H1 (cell line): ENCODE measurements at regions not wholly inside any gene's neighbourhood (a gene's known extent, or its start where the extent isn't known, plus 50 kb on each side); places are given as distances from the start of the nearest gene placed in this dataset.

ENCODE experiments used
- CTCF ChIA-PET: fragments of 300-600 bp; sonication (Branson Sonifier 250); formaldehyde crosslinking; loops from one replicate; lab custom pipeline; 2021; ENCODE audit not compliant: partially characterized antibody; lab: Charles Lee
- POLR2A ChIA-PET: fragments of 300-600 bp; sonication (Branson Sonifier 250); formaldehyde crosslinking; loops from one replicate; lab custom pipeline; 2021; ENCODE audit warnings: inconsistent platforms; ENCODE audit not compliant: partially characterized antibody; lab: Charles Lee
- DNase-seq, 2 experiments: peaks; one replicate each; pipeline versions ENCODE4 v3.0.0 to v3.0.0-alpha.2; 2010 to 2022; ENCODE audit warnings: low spot score in 2 of 2, low read depth in 1 of 2, mixed read lengths in 1 of 2
- FAIRE-seq: peaks from 2 replicates; lab custom pipeline; 2011; peaks lifted over from hg19 to GRCh38; lab: Jason Lieb, UNC
- H2AFZ ChIP-seq: 2 replicates; pipeline ENCODE4 v1.8.1; 2012; ENCODE audit warnings: low read length, inconsistent platforms
- H2AK5ac ChIP-seq: 2 replicates; pipeline ENCODE4 v1.6.1; 2013; ENCODE audit warnings: low read depth, low read length
- H2BK120ac ChIP-seq: replicated peaks from 2 replicates; pipeline ENCODE3; 2013; ENCODE audit warnings: low read depth, low read length, inconsistent platforms
- H2BK12ac ChIP-seq: 2 replicates; pipeline ENCODE4 v1.6.1; 2013; ENCODE audit warnings: low read depth, low read length
- H2BK15ac ChIP-seq: 2 replicates; pipeline ENCODE4 v1.6.1; 2013; ENCODE audit warnings: low read length
- H2BK20ac ChIP-seq: 2 replicates; pipeline ENCODE4 v1.6.1; 2013; ENCODE audit warnings: low read length
- H2BK5ac ChIP-seq: 2 replicates; pipeline ENCODE4 v1.6.1; 2013; ENCODE audit warnings: low read depth, low read length
- H3K14ac ChIP-seq: 2 replicates; pipeline ENCODE4 v1.6.1; 2013; ENCODE audit warnings: inconsistent platforms; ENCODE audit not compliant: insufficient read length
- H3K18ac ChIP-seq: 2 replicates; pipeline ENCODE4 v1.6.1; 2013; ENCODE audit warnings: low read length; ENCODE audit errors: extremely low read depth
- H3K23ac ChIP-seq: 2 replicates; pipeline ENCODE4 v1.6.1; 2013; ENCODE audit warnings: inconsistent platforms; ENCODE audit not compliant: insufficient read length
- H3K23me2 ChIP-seq: 2 replicates; pipeline ENCODE4 v1.6.1; 2013; ENCODE audit warnings: low read depth, low read length
- H3K27ac ChIP-seq: 2 replicates; pipeline ENCODE4 v1.6.1; 2011; ENCODE audit warnings: low read depth, low read length, inconsistent platforms
- H3K27me3 ChIP-seq, 4 experiments: replicated peaks in 1 of 4; 1 replicate in 1 of 4; 2 replicates in 3 of 4; pipeline versions ENCODE4 v1.6.1 to v1.8.1; 2011 to 2013; ENCODE audit warnings: low read length in 3 of 4, mild to moderate bottlenecking in 3 of 4, inconsistent platforms in 2 of 4, mixed read lengths in 2 of 4, moderate library complexity in 1 of 4; ENCODE audit not compliant: control insufficient read depth in 3 of 4, insufficient read depth in 3 of 4; ENCODE audit errors: extremely low read depth in 1 of 4
- H3K36me3 ChIP-seq, 4 experiments: 2 replicates each; pipeline versions ENCODE4 v1.6.1 to v1.8.1; 2011 to 2013; ENCODE audit warnings: mild to moderate bottlenecking in 4 of 4, low read length in 3 of 4, moderate library complexity in 2 of 4, control low read depth in 1 of 4, inconsistent platforms in 1 of 4; ENCODE audit not compliant: insufficient read depth in 4 of 4, control insufficient read depth in 2 of 4
- H3K4ac ChIP-seq: replicated peaks from 2 replicates; pipeline ENCODE3; 2013; ENCODE audit warnings: low read length, low read depth, mixed read lengths, inconsistent platforms; ENCODE audit not compliant: insufficient read length
- H3K4me1 ChIP-seq, 4 experiments: replicated peaks in 1 of 4; 1 replicate in 1 of 4; 2 replicates in 3 of 4; pipeline versions ENCODE4 v1.6.1 to v1.8.1; 2011 to 2013; ENCODE audit warnings: low read length in 3 of 4, inconsistent platforms in 2 of 4, mixed read lengths in 1 of 4; ENCODE audit not compliant: insufficient read depth in 4 of 4, control insufficient read depth in 3 of 4
- H3K4me2 ChIP-seq, 2 experiments: 2 replicates each; pipeline versions ENCODE4 v1.6.1 to v1.8.1; 2011 to 2013; ENCODE audit warnings: low read depth in 2 of 2, low read length in 2 of 2, control low read depth in 1 of 2, inconsistent platforms in 1 of 2, mild to moderate bottlenecking in 1 of 2; ENCODE audit not compliant: insufficient read depth in 1 of 2
- H3K4me3 ChIP-seq, 4 experiments: fragments of 200-600, 300-600 bp in 1 of 4; sonication (generic), shearing (Covaris generic), sonication (Bioruptor Twin) in 1 of 4; 2 replicates each; pipeline versions ENCODE4 v1.5.1 to v1.8.1; 2011 to 2016; ENCODE audit warnings: low read length in 4 of 4, low read depth in 3 of 4, control low read depth in 2 of 4, inconsistent platforms in 2 of 4, mild to moderate bottlenecking in 2 of 4, mixed read lengths in 1 of 4, moderate library complexity in 1 of 4; ENCODE audit not compliant: insufficient read depth in 2 of 4; ENCODE audit errors: extremely low read depth in 1 of 4
- H3K56ac ChIP-seq: replicated peaks from 2 replicates; pipeline ENCODE3; 2013; ENCODE audit warnings: low read depth, mild to moderate bottlenecking, mixed read lengths, low read length, inconsistent platforms; ENCODE audit not compliant: insufficient read length
- H3K79me1 ChIP-seq: 2 replicates; pipeline ENCODE4 v1.6.1; 2013; ENCODE audit warnings: low read depth, low read length, control low read depth
- H3K79me2 ChIP-seq, 2 experiments: 2 replicates each; pipeline versions ENCODE4 v1.6.1 to v1.8.1; 2012 to 2013; ENCODE audit warnings: low read length in 2 of 2, mild to moderate bottlenecking in 2 of 2, inconsistent platforms in 1 of 2; ENCODE audit not compliant: insufficient read depth in 2 of 2, control insufficient read depth in 1 of 2
- H3K9ac ChIP-seq, 4 experiments: replicated peaks in 1 of 4; 1 replicate in 1 of 4; 2 replicates in 3 of 4; pipeline versions ENCODE4 v1.6.1 to v1.8.1; 2011 to 2013; ENCODE audit warnings: low read depth in 3 of 4, low read length in 3 of 4, control low read depth in 2 of 4, mild to moderate bottlenecking in 2 of 4, moderate library complexity in 2 of 4, inconsistent platforms in 1 of 4; ENCODE audit errors: extremely low read depth in 1 of 4
- H3K9me3 ChIP-seq, 2 experiments: 2 replicates each; pipeline versions ENCODE4 v1.6.1 to v1.8.1; 2012 to 2013; ENCODE audit warnings: mild to moderate bottlenecking in 2 of 2, moderate library complexity in 2 of 2, control low read depth in 1 of 2, inconsistent platforms in 1 of 2, low read depth in 1 of 2, low read length in 1 of 2, mixed read lengths in 1 of 2; ENCODE audit not compliant: insufficient read depth in 2 of 2
- H4K20me1 ChIP-seq, 2 experiments: replicated peaks in 1 of 2; 2 replicates each; pipeline versions ENCODE3 to v1.8.1; 2011 to 2013; ENCODE audit warnings: inconsistent platforms in 2 of 2, low read length in 2 of 2, mild to moderate bottlenecking in 1 of 2; ENCODE audit not compliant: insufficient read depth in 2 of 2, control insufficient read depth in 1 of 2
- H4K5ac ChIP-seq: 2 replicates; pipeline ENCODE4 v1.6.1; 2013; ENCODE audit warnings: low read length, low read depth, mixed read lengths, inconsistent platforms; ENCODE audit not compliant: insufficient read length
- H4K8ac ChIP-seq: 2 replicates; pipeline ENCODE4 v1.8.0; 2013; ENCODE audit warnings: mild to moderate bottlenecking, moderate library complexity, low read length, inconsistent platforms; ENCODE audit not compliant: insufficient read depth; ENCODE audit errors: extremely low read depth
- H4K91ac ChIP-seq: replicated peaks from 2 replicates; pipeline ENCODE3; 2013; ENCODE audit warnings: low read length, mixed read lengths, inconsistent platforms; ENCODE audit not compliant: insufficient read length
- CBX8 ChIP-seq: fragments of 300-800, 300-1000 bp; sonication (generic); IDR thresholded peaks from 2 replicates; pipeline ENCODE4 v1.7.1; 2016; ENCODE audit warnings: low read depth, low read length, borderline replicate concordance
- CREB1 ChIP-seq: IDR thresholded peaks from 2 replicates; pipeline ENCODE4 v1.6.1; 2012; ENCODE audit warnings: inconsistent platforms
- EP300 ChIP-seq, 2 experiments: IDR thresholded peaks; 1 replicate in 1 of 2; 2 replicates in 1 of 2; pipeline ENCODE4 v1.6.1; 2011 to 2012; ENCODE audit warnings: low read depth in 2 of 2, low read length in 2 of 2, mild to moderate bottlenecking in 2 of 2, borderline replicate concordance in 1 of 2, inconsistent platforms in 1 of 2, moderate library complexity in 1 of 2
- GABPA ChIP-seq: IDR thresholded peaks from 2 replicates; pipeline ENCODE4 v1.6.1; 2011; ENCODE audit warnings: mild to moderate bottlenecking, low read length, moderate library complexity, borderline replicate concordance; ENCODE audit not compliant: insufficient read depth
- NANOG ChIP-seq: IDR thresholded peaks from 2 replicates; pipeline ENCODE4 v1.6.1; 2011; ENCODE audit warnings: low read length, low read depth, mild to moderate bottlenecking, inconsistent platforms; ENCODE audit not compliant: insufficient read depth, poor library complexity, severe bottlenecking
- SIX5 ChIP-seq: IDR thresholded peaks from 2 replicates; pipeline ENCODE4 v1.6.1; 2011; ENCODE audit warnings: mild to moderate bottlenecking, low read depth, low read length
- TBP ChIP-seq: IDR thresholded peaks from 2 replicates; pipeline ENCODE4 v1.6.1; 2011; ENCODE audit warnings: low read depth, low read length, improper control_type of control experiment
- WGBS, 2 experiments: shearing (Covaris generic) in 1 of 2; methylation state at CpG; one replicate each; pipeline versions ENCODE4 v1.1.6 to v1.1.7; 2013 to 2015; ENCODE audit warnings: low lambda C conversion rate in 2 of 2, mixed read lengths in 2 of 2, inconsistent platforms in 1 of 2, low coverage in 1 of 2, missing lambda C conversion rate in 1 of 2; ENCODE audit not compliant: insufficient replicate concordance in 2 of 2, insufficient coverage in 1 of 2, insufficient read length in 1 of 2; ENCODE audit errors: extremely low coverage in 1 of 2, missing lambda C conversion rate in 1 of 2; 5-methylcytosine and 5-hydroxymethylcytosine counted together

DNA sequence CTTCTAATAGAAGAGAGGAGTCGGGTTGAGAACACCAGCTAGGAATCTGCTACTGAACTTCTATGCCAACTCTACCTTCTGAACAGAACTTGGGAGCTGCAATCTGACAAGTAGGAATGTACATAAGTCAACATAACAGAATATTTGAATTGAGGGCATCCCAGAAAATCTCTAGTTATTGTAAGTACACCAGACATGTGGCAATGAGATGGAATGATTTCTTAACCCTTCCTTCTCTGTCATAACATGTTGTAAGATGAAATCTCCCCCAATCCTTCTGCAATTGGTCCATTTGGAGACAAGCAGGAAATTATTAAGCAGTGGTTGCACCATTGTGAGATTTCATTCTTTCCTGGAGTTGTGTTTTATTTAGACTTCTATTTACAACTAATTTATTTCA is 68.7 kb upstream of the TMPO start:
- CTCF ChIA-PET: interaction anchor here (1.2 to 1.7 kb wide), 4 partner anchors 9 to 237 kb away, joined by 3 to 6 read pairs (median 4); no protein-coding TSS in a partner anchor

More for the DNA sequence above, 68.7 kb upstream of the TMPO start:
- Histone ChIP-seq H3K27ac (no peak overlapping the region), H2BK5ac (no peak overlapping the region), H3K9me3 (no peaks in the 10 kb centered on the region), H4K8ac (no peak overlapping the region), H3K36me3 (no peaks in the 10 kb centered on the region), H3K79me1 (no peaks in the 10 kb centered on the region), H3K79me2 (no peaks in the 10 kb centered on the region), H3K23ac (no peak overlapping the region), H3K23me2 (no peaks in the 10 kb centered on the region), H2BK15ac (no peak overlapping the region), H2AK5ac (no peak overlapping the region), H4K5ac (no peak overlapping the region), H3K56ac (no peak overlapping the region), H3K4me3 (no peak overlapping the region), H2AFZ (no peak overlapping the region), H3K4me2 (no peak overlapping the region), H3K4ac (no peak overlapping the region), H2BK12ac (no peak overlapping the region), H3K18ac (no peak overlapping the region), H3K27me3 (no peaks in the 10 kb centered on the region; a peak in 1 of 7 replicates), H2BK20ac (no peak overlapping the region), H3K9ac (no peak overlapping the region), H3K4me1 (no peaks in the 10 kb centered on the region), H2BK120ac (no peak overlapping the region), H3K14ac (no peak overlapping the region), H4K20me1 (no peaks in the 10 kb centered on the region), H4K91ac (no peak overlapping the region)
- 79% methylated on average over 1 of the region's 1 CpG; no CpG with 5 or more reads in 1 of the 2 experiments for WGBS, 2 experiments
- POLR2A ChIA-PET: interaction anchor here (1.7 kb wide), 1 partner anchor 69 kb away, joined by 5 read pairs; the partner anchor contains the start of gene TMPO
- TF ChIP-seq TBP (no peak), CREB1 (no peak), GABPA (no peak), SIX5 (no peak), EP300 (IDR thresholded peaks at IDR 0.05; ENCODE audit: borderline replicate concordance in 1 of 2, low read depth in 2 of 2, low read length in 2 of 2) (no peak), NANOG (no peak), CBX8 (no peak)
- no peak for DNase-seq
- no peak for FAIRE-seq
